Lower leg skin (tissue), 3 donors: ENCODE measurements at regions not wholly inside any gene's neighbourhood (a gene's known extent, or its start where the extent isn't known, plus 50 kb on each side); places are given as distances from the start of the nearest gene placed in this dataset.

Source experiments
- POLR2A ChIP-seq, 2 donors: fragments of 450-650 bp; IDR thresholded peaks; one replicate each; pipeline ENCODE4 v1.6.1; 2016 to 2017; ENCODE audit warnings: antibody characterized with exemption in 2 of 2, mild to moderate bottlenecking in 1 of 2, moderate library complexity in 1 of 2
- TF ChIP-seq, protein P1 (sequence below), 3 donors: fragments of 450-650 bp; IDR thresholded peaks; one replicate each; pipeline ENCODE4 v1.5.1; 2016; ENCODE audit warnings: antibody characterized with exemption in 3 of 3, mild to moderate bottlenecking in 3 of 3, moderate library complexity in 2 of 3

DNA sequence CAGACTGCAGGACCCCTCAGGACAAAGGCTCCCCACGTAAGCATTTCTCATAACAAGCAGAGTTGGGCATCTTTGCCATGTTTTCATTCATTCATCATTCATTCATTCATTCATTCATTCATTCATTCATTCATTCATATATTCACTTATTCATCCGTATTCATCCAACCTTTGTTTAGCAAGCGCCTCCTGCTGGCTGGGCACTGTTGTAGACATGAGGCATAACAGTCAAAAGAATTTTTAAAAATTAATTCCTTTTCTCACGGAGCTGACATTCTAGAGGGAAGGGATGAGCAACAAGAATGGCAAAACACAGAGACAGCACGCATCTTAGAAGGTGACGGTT is 351.7 kb upstream of the TNRC6C start:
- TF ChIP-seq POLR2A (IDR thresholded peaks at IDR 0.05): no peak
- TF ChIP-seq, protein P1, sequence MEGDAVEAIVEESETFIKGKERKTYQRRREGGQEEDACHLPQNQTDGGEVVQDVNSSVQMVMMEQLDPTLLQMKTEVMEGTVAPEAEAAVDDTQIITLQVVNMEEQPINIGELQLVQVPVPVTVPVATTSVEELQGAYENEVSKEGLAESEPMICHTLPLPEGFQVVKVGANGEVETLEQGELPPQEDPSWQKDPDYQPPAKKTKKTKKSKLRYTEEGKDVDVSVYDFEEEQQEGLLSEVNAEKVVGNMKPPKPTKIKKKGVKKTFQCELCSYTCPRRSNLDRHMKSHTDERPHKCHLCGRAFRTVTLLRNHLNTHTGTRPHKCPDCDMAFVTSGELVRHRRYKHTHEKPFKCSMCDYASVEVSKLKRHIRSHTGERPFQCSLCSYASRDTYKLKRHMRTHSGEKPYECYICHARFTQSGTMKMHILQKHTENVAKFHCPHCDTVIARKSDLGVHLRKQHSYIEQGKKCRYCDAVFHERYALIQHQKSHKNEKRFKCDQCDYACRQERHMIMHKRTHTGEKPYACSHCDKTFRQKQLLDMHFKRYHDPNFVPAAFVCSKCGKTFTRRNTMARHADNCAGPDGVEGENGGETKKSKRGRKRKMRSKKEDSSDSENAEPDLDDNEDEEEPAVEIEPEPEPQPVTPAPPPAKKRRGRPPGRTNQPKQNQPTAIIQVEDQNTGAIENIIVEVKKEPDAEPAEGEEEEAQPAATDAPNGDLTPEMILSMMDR (IDR thresholded peaks at IDR 0.05): no peak
